ENCODE measurements at regions not wholly inside any gene's neighbourhood (a gene's known extent, or its start where the extent isn't known, plus 50 kb on each side); places are given as distances from the start of the nearest gene placed in this dataset.

DNA sequence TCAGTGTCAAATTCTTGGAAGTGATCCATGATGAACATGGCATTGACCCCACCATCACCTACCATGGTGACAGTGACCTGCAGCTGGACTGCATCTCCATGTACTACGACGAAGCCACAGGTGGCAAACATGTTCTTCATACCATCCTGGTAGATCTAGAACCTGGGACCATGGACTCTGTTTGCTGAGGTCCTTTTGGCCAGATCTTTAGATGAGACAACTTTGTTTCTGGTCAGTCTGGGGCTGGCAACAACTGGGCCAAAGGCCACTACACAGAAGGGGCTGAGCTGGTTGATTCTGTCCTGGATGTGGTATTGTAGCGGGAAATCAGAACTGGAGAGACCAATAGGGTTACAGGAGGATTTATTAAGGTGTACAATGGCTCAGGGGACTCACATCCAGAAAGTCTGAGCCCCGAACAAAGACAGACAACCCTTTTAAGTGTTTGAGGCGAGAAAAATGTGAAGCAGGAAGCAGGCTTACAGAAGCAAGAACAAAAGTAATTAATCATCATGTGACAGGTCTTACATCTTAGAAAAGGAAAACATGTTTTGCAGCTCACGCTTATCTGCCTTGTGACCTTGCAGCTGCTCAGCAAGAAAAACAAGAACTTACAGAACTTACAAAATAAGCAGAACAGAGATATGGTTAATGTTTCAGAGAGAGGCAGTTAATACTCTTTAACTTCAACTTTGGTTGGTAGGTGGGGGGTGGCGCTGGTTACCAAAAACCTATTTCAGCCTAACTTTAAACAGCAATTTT is 58.8 kb upstream of the MOCS1 start:
- DNase-seq, result no peak
